ENCODE measurements at regions not wholly inside any gene's neighbourhood (a gene's known extent, or its start where the extent isn't known, plus 50 kb on each side); places are given as distances from the start of the nearest gene placed in this dataset.

DNA sequence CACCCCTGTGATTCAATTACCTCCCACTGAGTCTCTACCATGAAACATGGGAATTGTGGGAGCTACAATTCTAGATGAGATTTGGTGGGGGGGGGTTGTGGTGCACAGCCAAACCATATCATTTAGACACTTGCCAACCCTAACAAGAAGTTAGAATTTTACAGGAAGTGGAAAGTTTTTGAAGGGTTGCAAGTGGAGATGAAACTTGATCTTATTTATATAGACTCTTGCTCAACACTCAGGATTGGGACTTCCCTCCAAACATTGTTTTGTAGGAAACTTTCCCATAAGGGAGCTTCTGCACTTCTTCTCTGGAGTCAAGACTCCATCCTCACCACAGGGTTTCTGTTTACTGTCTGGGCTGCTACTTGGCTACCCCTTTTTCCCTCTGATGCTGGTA, 266.7 kb upstream of the CDH11 start:
- TF ChIP-seq TAF1 (IDR thresholded peaks at IDR 0.05; ENCODE audit: low read depth), result no peak
- TF ChIP-seq, protein P1, sequence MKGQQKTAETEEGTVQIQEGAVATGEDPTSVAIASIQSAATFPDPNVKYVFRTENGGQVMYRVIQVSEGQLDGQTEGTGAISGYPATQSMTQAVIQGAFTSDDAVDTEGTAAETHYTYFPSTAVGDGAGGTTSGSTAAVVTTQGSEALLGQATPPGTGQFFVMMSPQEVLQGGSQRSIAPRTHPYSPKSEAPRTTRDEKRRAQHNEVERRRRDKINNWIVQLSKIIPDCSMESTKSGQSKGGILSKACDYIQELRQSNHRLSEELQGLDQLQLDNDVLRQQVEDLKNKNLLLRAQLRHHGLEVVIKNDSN (IDR thresholded peaks at IDR 0.05), result no peak
- no peak for TF ChIP-seq TEAD4 (IDR thresholded peaks at IDR 0.05)
- TF ChIP-seq EP300 (IDR thresholded peaks at IDR 0.05; ENCODE audit: borderline replicate concordance), result no peak
- TF ChIP-seq NFIC (IDR thresholded peaks at IDR 0.05), result no peak
- TF ChIP-seq, protein P2, sequence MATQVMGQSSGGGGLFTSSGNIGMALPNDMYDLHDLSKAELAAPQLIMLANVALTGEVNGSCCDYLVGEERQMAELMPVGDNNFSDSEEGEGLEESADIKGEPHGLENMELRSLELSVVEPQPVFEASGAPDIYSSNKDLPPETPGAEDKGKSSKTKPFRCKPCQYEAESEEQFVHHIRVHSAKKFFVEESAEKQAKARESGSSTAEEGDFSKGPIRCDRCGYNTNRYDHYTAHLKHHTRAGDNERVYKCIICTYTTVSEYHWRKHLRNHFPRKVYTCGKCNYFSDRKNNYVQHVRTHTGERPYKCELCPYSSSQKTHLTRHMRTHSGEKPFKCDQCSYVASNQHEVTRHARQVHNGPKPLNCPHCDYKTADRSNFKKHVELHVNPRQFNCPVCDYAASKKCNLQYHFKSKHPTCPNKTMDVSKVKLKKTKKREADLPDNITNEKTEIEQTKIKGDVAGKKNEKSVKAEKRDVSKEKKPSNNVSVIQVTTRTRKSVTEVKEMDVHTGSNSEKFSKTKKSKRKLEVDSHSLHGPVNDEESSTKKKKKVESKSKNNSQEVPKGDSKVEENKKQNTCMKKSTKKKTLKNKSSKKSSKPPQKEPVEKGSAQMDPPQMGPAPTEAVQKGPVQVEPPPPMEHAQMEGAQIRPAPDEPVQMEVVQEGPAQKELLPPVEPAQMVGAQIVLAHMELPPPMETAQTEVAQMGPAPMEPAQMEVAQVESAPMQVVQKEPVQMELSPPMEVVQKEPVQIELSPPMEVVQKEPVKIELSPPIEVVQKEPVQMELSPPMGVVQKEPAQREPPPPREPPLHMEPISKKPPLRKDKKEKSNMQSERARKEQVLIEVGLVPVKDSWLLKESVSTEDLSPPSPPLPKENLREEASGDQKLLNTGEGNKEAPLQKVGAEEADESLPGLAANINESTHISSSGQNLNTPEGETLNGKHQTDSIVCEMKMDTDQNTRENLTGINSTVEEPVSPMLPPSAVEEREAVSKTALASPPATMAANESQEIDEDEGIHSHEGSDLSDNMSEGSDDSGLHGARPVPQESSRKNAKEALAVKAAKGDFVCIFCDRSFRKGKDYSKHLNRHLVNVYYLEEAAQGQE (IDR thresholded peaks at IDR 0.05; ENCODE audit: low read depth), result no peak
- no peak for TF ChIP-seq CREB1 (IDR thresholded peaks at IDR 0.05; ENCODE audit: low read depth)
- TF ChIP-seq RAD21 (IDR thresholded peaks at IDR 0.05; ENCODE audit: low read depth), result no peak
- no peak for TF ChIP-seq YY1 (IDR thresholded peaks at IDR 0.05; ENCODE audit: low read depth)

Data from Ishikawa (cell line).